ENCODE measurements at regions not wholly inside any gene's neighbourhood (a gene's known extent, or its start where the extent isn't known, plus 50 kb on each side); places are given as distances from the start of the nearest gene placed in this dataset.
"Not testable (repeated sequence)": the region's sequence is repeated elsewhere in the genome, so short reads cannot be mapped to it uniquely, and the experiment has no call there.

DNA sequence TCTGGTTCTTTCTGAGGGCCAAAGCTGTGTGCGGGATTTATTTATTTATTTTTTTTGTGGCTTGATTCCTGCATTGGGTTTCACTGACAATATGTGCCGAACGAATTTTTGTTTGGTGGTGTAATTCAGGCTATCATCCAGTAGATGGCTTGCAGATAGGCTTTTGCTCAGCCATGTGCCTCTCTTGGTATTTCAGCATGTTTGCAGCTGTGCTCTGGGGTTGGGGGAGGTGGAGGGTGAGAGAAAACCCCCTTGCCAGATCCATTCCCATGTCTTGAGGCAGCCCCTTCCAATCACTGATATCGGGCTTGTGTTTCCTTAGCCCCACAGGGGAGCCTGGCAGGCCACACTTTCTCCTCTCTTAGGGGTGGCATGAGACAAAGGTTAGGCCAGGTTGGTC, 302.4 kb downstream of the PTGER3 start:
- Histone ChIP-seq H3K4me1 (ENCODE audit: control insufficient read depth in 2 of 3, insufficient read depth in 2 of 3, low read depth in 1 of 3, low read length in 3 of 3) (no peaks in the 10 kb centered on the region), H3K36me3 (ENCODE audit: control insufficient read depth in 2 of 3, insufficient read depth in 3 of 3, low read length in 3 of 3) (no peaks in the 10 kb centered on the region), H3K27ac (ENCODE audit: low read depth in 2 of 2, low read length in 2 of 2) (no peak overlapping the region), H3K4me3 (ENCODE audit: low read length in 3 of 3) (no peak overlapping the region), H3K9ac (ENCODE audit: low read length in 3 of 3) (no peak overlapping the region), H3K27me3 (ENCODE audit: control insufficient read depth, insufficient read depth, low read length) (no peaks in the 10 kb centered on the region), H3K9me3 (ENCODE audit: control insufficient read depth in 2 of 3, insufficient read depth in 1 of 3, low read length in 3 of 3) (peaks cover 0 to 22% (median 0%) of the 10 kb centered on the region in 3 donors)
- intact Hi-C loops (cut with DNase I): no loop called here
- TF ChIP-seq, protein P1, sequence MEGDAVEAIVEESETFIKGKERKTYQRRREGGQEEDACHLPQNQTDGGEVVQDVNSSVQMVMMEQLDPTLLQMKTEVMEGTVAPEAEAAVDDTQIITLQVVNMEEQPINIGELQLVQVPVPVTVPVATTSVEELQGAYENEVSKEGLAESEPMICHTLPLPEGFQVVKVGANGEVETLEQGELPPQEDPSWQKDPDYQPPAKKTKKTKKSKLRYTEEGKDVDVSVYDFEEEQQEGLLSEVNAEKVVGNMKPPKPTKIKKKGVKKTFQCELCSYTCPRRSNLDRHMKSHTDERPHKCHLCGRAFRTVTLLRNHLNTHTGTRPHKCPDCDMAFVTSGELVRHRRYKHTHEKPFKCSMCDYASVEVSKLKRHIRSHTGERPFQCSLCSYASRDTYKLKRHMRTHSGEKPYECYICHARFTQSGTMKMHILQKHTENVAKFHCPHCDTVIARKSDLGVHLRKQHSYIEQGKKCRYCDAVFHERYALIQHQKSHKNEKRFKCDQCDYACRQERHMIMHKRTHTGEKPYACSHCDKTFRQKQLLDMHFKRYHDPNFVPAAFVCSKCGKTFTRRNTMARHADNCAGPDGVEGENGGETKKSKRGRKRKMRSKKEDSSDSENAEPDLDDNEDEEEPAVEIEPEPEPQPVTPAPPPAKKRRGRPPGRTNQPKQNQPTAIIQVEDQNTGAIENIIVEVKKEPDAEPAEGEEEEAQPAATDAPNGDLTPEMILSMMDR (IDR thresholded peaks at IDR 0.05; ENCODE audit: borderline replicate concordance, extremely low read depth, insufficient read depth): peak; percentile 14
- FAIRE-seq: no peak
- DNase-seq: no peak

DNA sequence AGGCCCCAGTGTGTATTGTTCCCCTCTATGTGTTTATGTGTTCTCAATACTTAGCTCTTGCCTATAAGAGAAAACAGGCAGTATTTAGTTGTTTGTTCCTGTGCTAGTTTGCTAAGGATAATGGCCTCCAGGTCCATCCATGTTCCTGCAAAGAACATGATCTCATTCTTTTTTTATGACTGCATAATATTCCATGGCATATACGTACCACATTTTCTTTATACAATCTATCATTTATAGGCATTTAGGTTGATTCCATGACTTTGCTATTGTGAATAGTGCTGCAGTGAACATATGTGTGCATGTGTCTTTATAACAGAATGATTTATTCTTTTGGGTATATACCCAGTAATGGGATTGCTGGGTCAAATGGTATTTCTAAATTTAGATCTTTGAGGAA, 301.6 kb downstream of the PTGER3 start:
- DNase-seq; H3K9ac ChIP-seq (ENCODE audit: low read length in 3 of 3); H3K27ac ChIP-seq (ENCODE audit: low read depth in 2 of 2, low read length in 2 of 2); H3K27me3 ChIP-seq (ENCODE audit: control insufficient read depth, insufficient read depth, low read length); H3K36me3 ChIP-seq (ENCODE audit: control insufficient read depth in 2 of 3, insufficient read depth in 3 of 3, low read length in 3 of 3); H3K4me1 ChIP-seq (ENCODE audit: control insufficient read depth in 2 of 3, insufficient read depth in 2 of 3, low read depth in 1 of 3, low read length in 3 of 3); H3K4me3 ChIP-seq (ENCODE audit: low read length in 3 of 3); FAIRE-seq; intact Hi-C loops (cut with DNase I): not testable (repeated sequence)
- peaks cover 0 to 27% (median 0%) of the 10 kb centered on the region in 3 donors for H3K9me3 ChIP-seq (ENCODE audit: control insufficient read depth in 2 of 3, insufficient read depth in 1 of 3, low read length in 3 of 3)

DNA sequence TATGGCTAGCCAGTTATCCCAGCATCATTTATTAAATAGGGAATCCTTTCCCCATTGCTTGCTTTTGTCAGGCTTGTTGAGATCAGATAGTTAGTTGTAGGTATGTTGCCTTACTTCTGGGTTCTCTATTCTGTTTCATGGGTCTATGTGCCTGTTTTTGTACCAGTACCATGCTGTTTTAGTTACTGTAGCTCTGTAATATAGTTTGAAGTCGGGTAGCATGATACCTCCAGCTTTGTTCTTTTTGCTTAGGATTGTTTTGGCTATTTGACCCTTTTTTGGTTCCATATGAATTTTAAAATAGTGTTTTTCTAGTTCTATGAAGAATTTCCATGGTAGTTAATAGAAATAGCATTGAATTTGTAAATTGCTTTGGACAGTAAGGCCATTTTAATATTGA, 300.5 kb downstream of the PTGER3 start:
- H3K4me1 ChIP-seq (ENCODE audit: control insufficient read depth in 2 of 3, insufficient read depth in 2 of 3, low read depth in 1 of 3, low read length in 3 of 3); H3K4me3 ChIP-seq (ENCODE audit: low read length in 3 of 3); H3K27me3 ChIP-seq (ENCODE audit: control insufficient read depth, insufficient read depth, low read length); H3K9ac ChIP-seq (ENCODE audit: low read length in 3 of 3); H3K27ac ChIP-seq (ENCODE audit: low read depth in 2 of 2, low read length in 2 of 2); DNase-seq; H3K36me3 ChIP-seq (ENCODE audit: control insufficient read depth in 2 of 3, insufficient read depth in 3 of 3, low read length in 3 of 3); FAIRE-seq; intact Hi-C loops (cut with DNase I): not testable (repeated sequence)
- H3K9me3 ChIP-seq (ENCODE audit: control insufficient read depth in 2 of 3, insufficient read depth in 1 of 3, low read length in 3 of 3): peaks cover 0 to 21% (median 0%) of the 10 kb centered on the region in 3 donors

DNA sequence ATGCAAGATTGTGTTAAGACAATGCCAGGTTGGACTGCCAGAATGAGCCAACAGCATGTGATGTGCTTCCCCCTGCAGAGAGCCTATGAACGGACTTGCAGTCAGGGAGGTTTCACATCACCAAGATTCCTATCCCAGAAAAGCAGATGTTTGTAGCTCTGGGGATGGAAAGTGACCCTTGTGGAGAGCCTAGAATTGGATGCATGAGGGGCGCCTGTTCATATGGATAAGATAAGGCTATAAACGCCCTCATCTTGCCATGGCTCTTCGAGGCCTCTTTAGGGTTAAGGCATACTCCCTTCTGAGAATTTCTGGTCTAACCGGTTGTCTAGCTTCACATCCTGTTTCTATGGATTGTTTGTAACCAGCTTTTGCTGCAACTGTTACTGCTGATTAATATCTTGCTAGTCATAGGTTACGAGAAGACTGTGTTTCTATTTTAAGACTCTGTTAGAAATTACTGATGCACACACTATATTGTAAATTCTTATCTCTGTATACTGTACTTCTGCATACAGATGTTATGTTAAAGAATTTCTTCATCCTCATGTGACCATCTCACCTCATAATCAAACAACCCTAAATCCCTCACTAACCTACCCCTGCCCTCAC, 295.8 kb downstream of the PTGER3 start:
- H3K27me3 ChIP-seq (ENCODE audit: control insufficient read depth, insufficient read depth, low read length); H3K4me1 ChIP-seq (ENCODE audit: control insufficient read depth in 2 of 3, insufficient read depth in 2 of 3, low read depth in 1 of 3, low read length in 3 of 3); H3K36me3 ChIP-seq (ENCODE audit: control insufficient read depth in 2 of 3, insufficient read depth in 3 of 3, low read length in 3 of 3); H3K9ac ChIP-seq (ENCODE audit: low read length in 3 of 3); H3K27ac ChIP-seq (ENCODE audit: low read depth in 2 of 2, low read length in 2 of 2); H3K4me3 ChIP-seq (ENCODE audit: low read length in 3 of 3); DNase-seq; intact Hi-C loops (cut with DNase I); FAIRE-seq: not testable (repeated sequence)
- peaks cover 0 to 14% (median 0%) of the 10 kb centered on the region in 3 donors for H3K9me3 ChIP-seq (ENCODE audit: control insufficient read depth in 2 of 3, insufficient read depth in 1 of 3, low read length in 3 of 3)

DNA sequence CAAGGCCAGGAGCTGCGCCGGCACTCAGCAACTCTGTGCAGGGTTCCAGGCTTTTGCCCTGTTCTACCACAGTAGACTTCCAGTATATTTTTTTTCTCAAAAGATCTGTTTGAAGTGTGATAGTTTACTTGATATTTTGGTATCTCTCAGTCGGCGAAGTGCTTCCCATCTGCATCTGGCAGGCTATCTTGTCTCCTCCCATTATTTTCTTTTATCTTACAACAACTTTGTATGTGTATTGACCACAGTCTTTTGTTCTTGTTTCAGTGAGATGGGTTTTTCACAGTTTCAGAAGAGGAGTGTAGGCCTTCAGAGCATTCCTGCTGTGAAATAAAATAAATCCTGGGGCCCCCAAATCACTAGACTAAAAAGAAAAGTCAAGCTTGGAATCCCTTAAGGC, 292.9 kb downstream of the PTGER3 start:
- Histone ChIP-seq H3K4me1 (ENCODE audit: control insufficient read depth in 2 of 3, insufficient read depth in 2 of 3, low read depth in 1 of 3, low read length in 3 of 3) (peaks cover 0 to 10% (median 0%) of the 10 kb centered on the region in 3 donors), H3K36me3 (ENCODE audit: control insufficient read depth in 2 of 3, insufficient read depth in 3 of 3, low read length in 3 of 3) (no peaks in the 10 kb centered on the region), H3K9ac (ENCODE audit: low read length in 3 of 3) (no peak overlapping the region), H3K4me3 (ENCODE audit: low read length in 3 of 3) (no peak overlapping the region), H3K27me3 (ENCODE audit: control insufficient read depth, insufficient read depth, low read length) (no peaks in the 10 kb centered on the region), H3K27ac (ENCODE audit: low read depth in 2 of 2, low read length in 2 of 2) (no peak overlapping the region), H3K9me3 (ENCODE audit: control insufficient read depth in 2 of 3, insufficient read depth in 1 of 3, low read length in 3 of 3) (peaks cover 0 to 11% (median 0%) of the 10 kb centered on the region in 3 donors)
- intact Hi-C loops (cut with DNase I): no loop called here
- TF ChIP-seq, protein P1 (IDR thresholded peaks at IDR 0.05; ENCODE audit: borderline replicate concordance, extremely low read depth, insufficient read depth): no peak
- DNase-seq: no peak
- no peak for FAIRE-seq

All from kidney (tissue), 13 donors.